ENCODE measurements at regions not wholly inside any gene's neighbourhood (a gene's known extent, or its start where the extent isn't known, plus 50 kb on each side); places are given as distances from the start of the nearest gene placed in this dataset.
"Not testable (repeated sequence)": the region's sequence is repeated elsewhere in the genome, so short reads cannot be mapped to it uniquely, and the experiment has no call there.

- H3K36me3 ChIP-seq, result no peaks in the 10 kb centered on the region
- H3K27ac ChIP-seq, result no peak overlapping the region
- H3K4me3 ChIP-seq, result no peak overlapping the region
- H3K27me3 ChIP-seq (replicated peaks), result peaks cover 1% of the 10 kb centered on the region
- H3K4me1 ChIP-seq (replicated peaks), result peaks cover 11% of the 10 kb centered on the region
- no peak for DNase-seq (ENCODE audit: low read depth in 1 of 2, low spot score in 2 of 2)
- H3K9me3 ChIP-seq (replicated peaks), result no peaks in the 10 kb centered on the region
These were observed 123.2 kb upstream of the RAB18 start for GRCh38 chr10:27380929-27381358.

- not testable (repeated sequence) for H3K4me3 ChIP-seq; H3K27ac ChIP-seq; DNase-seq (ENCODE audit: low read depth in 1 of 2, low spot score in 2 of 2); H3K4me1 ChIP-seq (replicated peaks); H3K36me3 ChIP-seq; H3K9me3 ChIP-seq (replicated peaks)
- H3K27me3 ChIP-seq (replicated peaks), result peaks cover 12% of the 10 kb centered on the region
These were observed 125.1 kb upstream of the RAB18 start for GRCh38 chr10:27379041-27379440.

GRCh38 chr10:27373566-27374160 is 130.4 kb upstream of the RAB18 start:
- Histone ChIP-seq H3K4me3 (no peak overlapping the region), H3K27ac (no peak overlapping the region), H3K4me1 (replicated peaks) (no peaks in the 10 kb centered on the region), H3K27me3 (replicated peaks) (peaks cover 17% of the 10 kb centered on the region), H3K36me3 (no peaks in the 10 kb centered on the region), H3K9me3 (replicated peaks) (0 out of 2 replicates have a peak, but pooled peaks cover 3% of the 10 kb centered on the region)
- no peak for DNase-seq (ENCODE audit: low read depth in 1 of 2, low spot score in 2 of 2)

- no peak overlapping the region for H3K27ac ChIP-seq
- H3K27me3 ChIP-seq (replicated peaks), result peaks cover 17% of the 10 kb centered on the region
- H3K36me3 ChIP-seq, result no peaks in the 10 kb centered on the region
- H3K4me3 ChIP-seq, result no peak overlapping the region
- no peak for DNase-seq (ENCODE audit: low read depth in 1 of 2, low spot score in 2 of 2)
- 0 out of 2 replicates have a peak, but pooled peaks cover 3% of the 10 kb centered on the region for H3K9me3 ChIP-seq (replicated peaks)
- H3K4me1 ChIP-seq (replicated peaks), result no peaks in the 10 kb centered on the region
These were observed 131.5 kb upstream of the ACBD5 start for GRCh38 chr10:27372095-27372494.

DNA sequence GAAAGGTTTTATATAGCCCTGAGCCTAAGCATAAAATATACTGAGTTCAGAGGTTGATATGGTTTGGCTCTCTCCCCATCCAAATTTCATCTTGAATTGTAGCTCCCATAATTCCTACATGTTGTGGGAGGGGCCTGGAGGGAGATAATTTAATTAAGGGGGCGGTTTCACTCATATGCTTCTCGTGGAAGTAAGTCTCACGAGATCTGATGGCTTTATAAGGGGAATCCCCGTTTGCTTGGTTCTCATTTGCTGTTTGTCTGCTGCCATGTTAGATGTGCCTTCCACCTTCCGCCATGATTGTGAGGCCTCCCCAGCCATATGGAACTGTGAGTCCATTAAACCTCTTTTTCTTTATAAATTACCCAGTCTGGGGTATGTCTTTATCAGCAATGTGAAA is 130.8 kb upstream of the ACBD5 start:
- DNase-seq (ENCODE audit: low read depth in 1 of 2, low spot score in 2 of 2); H3K36me3 ChIP-seq; H3K4me1 ChIP-seq (replicated peaks); H3K27ac ChIP-seq; H3K4me3 ChIP-seq; H3K9me3 ChIP-seq (replicated peaks): not testable (repeated sequence)
- H3K27me3 ChIP-seq (replicated peaks), result peaks cover 17% of the 10 kb centered on the region

DNA sequence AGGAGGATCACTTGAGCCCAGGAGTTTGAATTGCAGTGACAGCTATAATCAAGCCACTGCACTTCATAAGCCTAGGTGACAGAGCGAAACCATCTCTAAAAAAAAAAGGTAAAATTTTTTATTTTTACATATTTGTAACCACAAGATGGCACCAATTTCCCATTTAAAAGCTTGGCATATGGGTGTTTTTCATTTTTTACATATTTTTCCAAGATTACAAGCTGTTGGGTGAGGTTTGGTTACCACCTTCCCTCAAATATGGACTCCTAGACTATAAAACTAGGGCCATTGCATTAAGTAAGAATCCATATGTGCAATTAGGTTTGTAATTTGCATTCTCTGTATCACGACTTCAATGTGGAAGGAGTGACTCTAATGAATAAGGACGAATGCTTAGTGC is 129.3 kb upstream of the ACBD5 start:
- H3K27me3 ChIP-seq (replicated peaks), result peaks cover 6% of the 10 kb centered on the region
- no peak for DNase-seq (ENCODE audit: low read depth in 1 of 2, low spot score in 2 of 2)
- 0 out of 2 replicates have a peak, but pooled peaks cover 3% of the 10 kb centered on the region for H3K9me3 ChIP-seq (replicated peaks)

DNA sequence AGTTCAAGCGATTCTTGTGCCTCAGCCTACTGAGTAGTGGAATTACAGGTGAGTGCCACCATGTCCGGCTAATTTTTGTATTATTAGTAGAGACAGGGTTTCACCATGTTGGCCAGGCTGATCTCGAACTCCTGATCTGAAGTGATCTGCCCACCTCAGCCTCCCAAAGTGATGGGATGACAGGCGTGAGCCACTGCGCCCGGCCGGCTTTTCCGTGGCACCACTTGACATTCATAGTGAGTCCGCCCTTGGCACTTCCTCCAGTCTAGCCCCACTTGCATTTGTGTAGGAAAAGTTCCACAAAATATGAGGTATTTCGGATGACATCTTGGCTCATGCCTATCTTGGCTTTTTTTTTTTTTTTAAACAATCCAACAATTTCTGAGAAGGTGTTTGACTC is 128.1 kb upstream of the ACBD5 start:
- DNase-seq (ENCODE audit: low read depth in 1 of 2, low spot score in 2 of 2), result no peak
- Histone ChIP-seq H3K27ac (no peak overlapping the region), H3K9me3 (replicated peaks) (0 out of 2 replicates have a peak, but pooled peaks cover 3% of the 10 kb centered on the region), H3K27me3 (replicated peaks) (peaks cover 2% of the 10 kb centered on the region; the same call in 1 of the 2 replicates), H3K36me3 (no peaks in the 10 kb centered on the region), H3K4me3 (no peak overlapping the region), H3K4me1 (replicated peaks) (no peaks in the 10 kb centered on the region)

More for the DNA sequence above, 129.3 kb upstream of the ACBD5 start:
- H3K36me3 ChIP-seq, result no peaks in the 10 kb centered on the region
- H3K4me1 ChIP-seq (replicated peaks), result no peaks in the 10 kb centered on the region
- H3K4me3 ChIP-seq, result no peak overlapping the region
- H3K27ac ChIP-seq, result no peak overlapping the region

- Histone ChIP-seq H3K27ac (no peak overlapping the region), H3K36me3 (no peaks in the 10 kb centered on the region), H3K4me3 (no peak overlapping the region), H3K9me3 (replicated peaks) (0 out of 2 replicates have a peak, but pooled peaks cover 3% of the 10 kb centered on the region), H3K4me1 (replicated peaks) (no peaks in the 10 kb centered on the region), H3K27me3 (replicated peaks) (0 out of 2 replicates have a peak, but pooled peaks cover 2% of the 10 kb centered on the region)
- no peak for DNase-seq (ENCODE audit: low read depth in 1 of 2, low spot score in 2 of 2)
These were observed 126.2 kb upstream of the ACBD5 start for GRCh38 chr10:27366769-27367168.

- no peaks in the 10 kb centered on the region for H3K9me3 ChIP-seq (replicated peaks)
- no peaks in the 10 kb centered on the region for H3K36me3 ChIP-seq
- H3K27ac ChIP-seq, result no peak overlapping the region
- DNase-seq (ENCODE audit: low read depth in 1 of 2, low spot score in 2 of 2), result no peak
- H3K4me1 ChIP-seq (replicated peaks), result no peaks in the 10 kb centered on the region
- H3K27me3 ChIP-seq (replicated peaks), result no peaks in the 10 kb centered on the region
- H3K4me3 ChIP-seq, result no peak overlapping the region
These were observed 123.4 kb upstream of the ACBD5 start for GRCh38 chr10:27364028-27364427.

- Histone ChIP-seq H3K4me1 (replicated peaks) (no peaks in the 10 kb centered on the region), H3K4me3 (no peak overlapping the region), H3K36me3 (no peaks in the 10 kb centered on the region), H3K9me3 (replicated peaks) (no peaks in the 10 kb centered on the region), H3K27ac (no peak overlapping the region), H3K27me3 (replicated peaks) (no peaks in the 10 kb centered on the region)
- peak; percentile 25 to 62 for DNase-seq (ENCODE audit: low read depth in 1 of 2, low spot score in 2 of 2)
These were observed 120.1 kb upstream of the ACBD5 start for GRCh38 chr10:27360581-27361172.

DNA sequence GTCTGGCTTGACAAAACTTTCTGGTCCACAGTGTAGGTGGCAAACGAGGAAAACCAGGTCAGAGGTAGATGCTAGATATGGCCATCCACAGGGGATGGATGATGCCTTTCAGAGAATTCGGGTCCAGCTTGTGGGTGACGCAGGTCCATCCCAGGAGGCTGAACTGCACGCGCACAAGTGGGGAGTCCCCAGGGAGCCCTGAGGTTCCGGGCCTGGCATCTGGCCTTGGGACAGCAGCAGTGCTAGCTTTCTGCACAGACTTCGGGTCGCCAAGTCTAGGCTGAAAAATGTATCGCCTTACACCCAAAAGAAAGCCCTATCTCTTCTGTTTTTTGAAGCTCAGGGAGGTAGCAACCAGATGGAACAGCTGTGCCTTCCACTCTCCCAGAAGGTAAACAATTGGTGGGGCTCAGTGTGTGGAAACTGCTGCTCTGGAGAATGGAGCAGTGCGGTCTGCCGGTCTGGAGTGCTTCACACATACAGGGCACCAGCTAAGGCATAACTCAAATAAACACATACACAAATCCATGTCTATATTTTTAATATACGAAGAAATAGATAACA is 119.3 kb upstream of the ACBD5 start:
- Histone ChIP-seq H3K36me3 (no peaks in the 10 kb centered on the region), H3K27ac (no peak overlapping the region), H3K4me1 (replicated peaks) (no peaks in the 10 kb centered on the region), H3K9me3 (replicated peaks) (no peaks in the 10 kb centered on the region), H3K4me3 (no peak overlapping the region), H3K27me3 (replicated peaks) (no peaks in the 10 kb centered on the region)
- DNase-seq (ENCODE audit: low read depth in 1 of 2, low spot score in 2 of 2), result no peak

DNA sequence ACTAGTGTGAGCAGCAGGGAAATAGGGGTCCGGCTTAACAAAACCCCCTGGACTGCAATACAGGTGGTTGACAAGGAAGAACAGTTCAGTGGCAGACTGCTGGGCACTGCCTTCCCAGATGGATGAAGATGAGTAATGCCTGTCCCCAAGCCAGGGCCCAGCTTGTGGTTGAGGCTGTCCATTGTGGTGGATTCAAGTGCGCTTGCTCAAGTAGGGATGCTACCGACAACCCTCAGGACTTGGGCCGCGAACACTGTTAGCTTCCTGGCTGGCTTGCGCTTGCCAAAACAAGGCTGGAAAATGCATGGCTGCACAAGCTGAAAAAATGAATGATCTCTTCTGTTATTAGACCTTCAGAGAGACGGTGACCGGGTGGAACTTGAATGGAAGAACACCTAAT is 116.1 kb upstream of the ACBD5 start:
- DNase-seq (ENCODE audit: low read depth in 1 of 2, low spot score in 2 of 2), result no peak
- Histone ChIP-seq H3K27me3 (replicated peaks) (no peaks in the 10 kb centered on the region), H3K27ac (no peak overlapping the region), H3K36me3 (no peaks in the 10 kb centered on the region), H3K9me3 (replicated peaks) (no peaks in the 10 kb centered on the region), H3K4me3 (no peak overlapping the region), H3K4me1 (replicated peaks) (no peaks in the 10 kb centered on the region)

DNA sequence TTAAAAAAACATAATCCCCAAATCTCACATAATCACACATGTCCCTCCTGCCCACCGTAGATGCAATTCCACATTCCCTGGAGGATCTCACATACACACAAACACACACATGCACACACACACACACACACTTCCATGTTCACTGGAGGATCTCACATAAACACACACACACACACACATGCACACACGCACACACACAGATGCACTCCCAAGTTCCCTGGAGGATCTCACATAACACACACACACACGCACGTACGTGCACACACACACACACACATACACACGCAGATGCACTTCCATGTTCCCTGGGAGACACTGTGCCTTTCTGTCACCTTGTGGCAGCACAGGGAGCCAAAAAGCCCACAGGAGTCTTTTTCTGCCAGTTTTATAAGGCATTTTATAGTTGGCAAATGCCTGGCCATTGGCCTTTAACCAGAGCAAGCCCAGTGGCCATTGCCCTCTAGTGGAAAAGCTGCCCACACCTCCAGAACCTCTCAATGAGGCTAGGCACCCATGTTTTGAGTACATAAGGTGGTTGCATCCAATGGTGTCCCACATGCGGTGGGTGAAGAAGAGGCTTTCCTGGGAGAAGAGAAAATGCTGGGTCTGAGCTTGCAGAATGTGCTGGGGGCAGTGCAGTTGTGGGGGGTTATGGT is 115.4 kb upstream of the ACBD5 start:
- no peak overlapping the region for H3K27ac ChIP-seq
- no peaks in the 10 kb centered on the region for H3K9me3 ChIP-seq (replicated peaks)
- no peaks in the 10 kb centered on the region for H3K36me3 ChIP-seq
- no peaks in the 10 kb centered on the region for H3K27me3 ChIP-seq (replicated peaks)
- no peaks in the 10 kb centered on the region for H3K4me1 ChIP-seq (replicated peaks)
- no peak overlapping the region for H3K4me3 ChIP-seq
- DNase-seq (ENCODE audit: low read depth in 1 of 2, low spot score in 2 of 2), result no peak

- not testable (repeated sequence) for H3K4me3 ChIP-seq; H3K9me3 ChIP-seq (replicated peaks); H3K4me1 ChIP-seq (replicated peaks); H3K27ac ChIP-seq; H3K36me3 ChIP-seq; DNase-seq (ENCODE audit: low read depth in 1 of 2, low spot score in 2 of 2); H3K27me3 ChIP-seq (replicated peaks)
These were observed 114.2 kb upstream of the ACBD5 start for GRCh38 chr10:27354643-27355270.

Measured in SJSA1 (cell line).